ENCODE measurements at regions not wholly inside any gene's neighbourhood (a gene's known extent, or its start where the extent isn't known, plus 50 kb on each side); places are given as distances from the start of the nearest gene placed in this dataset.
"Not testable (repeated sequence)": the region's sequence is repeated elsewhere in the genome, so short reads cannot be mapped to it uniquely, and the experiment has no call there.

- in situ Hi-C loops (cut with HindIII; ENCODE audit: low sequenced_read_pairs): no loop called here
Measured at GRCh38 chr11:42812361-42812760, 499.4 kb upstream of the API5 start.

- in situ Hi-C loops (cut with HindIII; ENCODE audit: low sequenced_read_pairs): no loop called here
Measured at GRCh38 chr11:42812960-42813359, 498.8 kb upstream of the API5 start.

GRCh38 chr11:42816471-42816870, 495.3 kb upstream of the API5 start:
- in situ Hi-C loops (cut with HindIII; ENCODE audit: low sequenced_read_pairs): no loop called here

GRCh38 chr11:42819126-42819525, 492.7 kb upstream of the API5 start:
- in situ Hi-C loops (cut with HindIII; ENCODE audit: low sequenced_read_pairs): no loop called here

- in situ Hi-C loops (cut with HindIII; ENCODE audit: low sequenced_read_pairs): not testable (repeated sequence)
Measured at GRCh38 chr11:42822188-42822587, 489.6 kb upstream of the API5 start.

GRCh38 chr11:42823546-42823945, 488.2 kb upstream of the API5 start:
- in situ Hi-C loops (cut with HindIII; ENCODE audit: low sequenced_read_pairs): no loop called here

- in situ Hi-C loops (cut with HindIII; ENCODE audit: low sequenced_read_pairs): no loop called here
Measured at GRCh38 chr11:42824067-42824466, 487.7 kb upstream of the API5 start.

- in situ Hi-C loops (cut with HindIII; ENCODE audit: low sequenced_read_pairs): no loop called here
Measured at GRCh38 chr11:42825598-42825997, 486.2 kb upstream of the API5 start.

GRCh38 chr11:42827845-42828244, 484.0 kb upstream of the API5 start:
- in situ Hi-C loops (cut with HindIII; ENCODE audit: low sequenced_read_pairs): no loop called here

- in situ Hi-C loops (cut with HindIII; ENCODE audit: low sequenced_read_pairs): no loop called here
Measured at GRCh38 chr11:42837994-42838393, 473.8 kb upstream of the API5 start.

- in situ Hi-C loops (cut with HindIII; ENCODE audit: low sequenced_read_pairs): no loop called here
Measured at GRCh38 chr11:42840176-42840829, 471.5 kb upstream of the API5 start.

GRCh38 chr11:42840860-42841259, 470.9 kb upstream of the API5 start:
- in situ Hi-C loops (cut with HindIII; ENCODE audit: low sequenced_read_pairs): no loop called here

GRCh38 chr11:42841556-42841955, 470.2 kb upstream of the API5 start:
- in situ Hi-C loops (cut with HindIII; ENCODE audit: low sequenced_read_pairs): no loop called here

GRCh38 chr11:42849362-42849761, 462.4 kb upstream of the API5 start:
- in situ Hi-C loops (cut with HindIII; ENCODE audit: low sequenced_read_pairs): no loop called here

- in situ Hi-C loops (cut with HindIII; ENCODE audit: low sequenced_read_pairs): no loop called here
Measured at GRCh38 chr11:42857344-42857743, 454.5 kb upstream of the API5 start.

- in situ Hi-C loops (cut with HindIII; ENCODE audit: low sequenced_read_pairs): no loop called here
Measured at GRCh38 chr11:42870480-42870879, 441.3 kb upstream of the API5 start.

- in situ Hi-C loops (cut with HindIII; ENCODE audit: low sequenced_read_pairs): not testable (repeated sequence)
Measured at GRCh38 chr11:42873800-42874405, 437.9 kb upstream of the API5 start.

GRCh38 chr11:42881335-42881734, 430.5 kb upstream of the API5 start:
- in situ Hi-C loops (cut with HindIII; ENCODE audit: low sequenced_read_pairs): not testable (repeated sequence)

GRCh38 chr11:42890773-42891172, 421.0 kb upstream of the API5 start:
- in situ Hi-C loops (cut with HindIII; ENCODE audit: low sequenced_read_pairs): no loop called here

- in situ Hi-C loops (cut with HindIII; ENCODE audit: low sequenced_read_pairs): no loop called here
Measured at GRCh38 chr11:42901084-42901483, 410.7 kb upstream of the API5 start.

- in situ Hi-C loops (cut with HindIII; ENCODE audit: low sequenced_read_pairs): no loop called here
Measured at GRCh38 chr11:42906226-42906625, 405.6 kb upstream of the API5 start.

- in situ Hi-C loops (cut with HindIII; ENCODE audit: low sequenced_read_pairs): no loop called here
Measured at GRCh38 chr11:42913731-42914130, 398.1 kb upstream of the API5 start.

- in situ Hi-C loops (cut with HindIII; ENCODE audit: low sequenced_read_pairs): no loop called here
Measured at GRCh38 chr11:42923651-42924050, 388.1 kb upstream of the API5 start.

Measured in endothelial cell of hepatic sinusoid (primary cell).